GM12878 (cell line): ENCODE measurements at regions not wholly inside any gene's neighbourhood (a gene's known extent, or its start where the extent isn't known, plus 50 kb on each side); places are given as distances from the start of the nearest gene placed in this dataset.

Experiments used
- ATAC-seq: fragments of 200-7000 bp; cut with Tn5 transposase; 3 replicates; pipeline ENCODE4 v1.9.1; 2020; ENCODE audit warnings: mild to moderate bottlenecking, moderate library complexity
- BruUV-seq: library from RNA; stranded (reverse); fragments of 400-500 nt; replicated peaks from 2 replicates; lab custom pipeline; 2021; lab: Mats Ljungman, UMichigan
- CTCF ChIA-PET: fragments of 300-600 bp; sonication (Branson Sonifier 250); formaldehyde crosslinking; extraction: SDS; loops from one replicate; lab custom pipeline; 2021; ENCODE audit warnings: inconsistent platforms; lab: Yijun Ruan, JAX
- POLR2A ChIA-PET: fragments of 350-600 bp; formaldehyde crosslinking; extraction: SDS; loops from one replicate; lab custom pipeline; 2021; ENCODE audit warnings: inconsistent platforms; lab: Charles Lee
- RAD21 ChIA-PET: fragments of 300-600 bp; sonication (Branson Sonifier 250); formaldehyde crosslinking; loops from one replicate; lab custom pipeline; 2023; ENCODE audit warnings: antibody characterized with exemption; ENCODE audit not compliant: unreplicated experiment; lab: Charles Lee
- SMC1A ChIA-PET: fragments of 300-600 bp; sonication (Branson Sonifier 250); formaldehyde crosslinking; loops from one replicate; lab custom pipeline; 2023; ENCODE audit not compliant: unreplicated experiment, uncharacterized antibody; lab: Charles Lee
- DNase-seq: peaks from one replicate; pipeline ENCODE4 v3.0.0-alpha.2; 2011; ENCODE audit warnings: low read depth, low spot score
- FAIRE-seq: peaks from 3 replicates; lab custom pipeline; 2011; peaks lifted over from hg19 to GRCh38; lab: Jason Lieb, UNC
- H2AFZ ChIP-seq: 2 replicates; pipeline ENCODE4 v1.6.0; 2011; ENCODE audit warnings: low read depth, low read length, control low read depth; ENCODE audit not compliant: control insufficient read depth
- H3K27ac ChIP-seq: 2 replicates; pipeline ENCODE4 v1.5.1; 2011; ENCODE audit warnings: control low read depth; ENCODE audit not compliant: control insufficient read depth, insufficient read depth
- H3K27me3 ChIP-seq, 2 experiments: replicated peaks in 1 of 2; 2 replicates each; pipeline versions ENCODE4 v1.6.0 to v1.6.1; 2011; ENCODE audit warnings: low read length in 1 of 2; ENCODE audit not compliant: control insufficient read depth in 2 of 2, insufficient read depth in 2 of 2
- H3K36me3 ChIP-seq, 2 experiments: 2 replicates each; pipeline ENCODE4 v1.5.1; 2011; ENCODE audit warnings: low read length in 1 of 2; ENCODE audit not compliant: control insufficient read depth in 2 of 2, insufficient read depth in 2 of 2
- H3K4me1 ChIP-seq: 2 replicates; pipeline ENCODE4 v1.6.1; 2011; ENCODE audit warnings: mild to moderate bottlenecking, low read length, moderate library complexity, mixed read lengths; ENCODE audit not compliant: control insufficient read depth, insufficient read depth
- H3K4me2 ChIP-seq: 2 replicates; pipeline ENCODE4 v1.6.0; 2011; ENCODE audit warnings: control low read depth; ENCODE audit not compliant: control insufficient read depth, insufficient read depth
- H3K4me3 ChIP-seq: fragments of 200-600 bp; sonication (generic); 2 replicates; pipeline ENCODE4 v1.5.1; 2016
- H3K79me2 ChIP-seq: 2 replicates; pipeline ENCODE4 v1.6.0; 2011; ENCODE audit warnings: low read length; ENCODE audit not compliant: control insufficient read depth, insufficient read depth
- H3K9ac ChIP-seq: 2 replicates; pipeline ENCODE4 v1.8.0; 2011; ENCODE audit warnings: low read length, control low read depth, mixed read lengths; ENCODE audit not compliant: control insufficient read depth, insufficient read depth
- H3K9me3 ChIP-seq: replicated peaks from 3 replicates; pipeline ENCODE4 v1.5.1; 2011; ENCODE audit warnings: mild to moderate bottlenecking, low read length; ENCODE audit not compliant: control insufficient read depth, insufficient read depth
- H4K20me1 ChIP-seq: 2 replicates; pipeline ENCODE4 v1.6.0; 2011; ENCODE audit not compliant: control insufficient read depth, insufficient read depth
- BMI1 ChIP-seq: fragments of 450-650 bp; IDR thresholded peaks from 2 replicates; pipeline ENCODE4 v1.6.1; 2016; ENCODE audit warnings: mild to moderate bottlenecking, moderate library complexity, borderline replicate concordance
- CEBPB ChIP-seq, 2 experiments: fragments of 150-350 bp in 1 of 2; IDR thresholded peaks; 2 replicates each; pipeline ENCODE4 v1.6.1; 2012 to 2014; ENCODE audit warnings: low read depth in 2 of 2, low read length in 2 of 2, borderline replicate concordance in 1 of 2, inconsistent platforms in 1 of 2
- CREM ChIP-seq: IDR thresholded peaks from 2 replicates; pipeline ENCODE4 v1.6.1; 2014; ENCODE audit warnings: antibody characterized with exemption, low read depth
- EGR1 ChIP-seq, 2 experiments: IDR thresholded peaks; 1 replicate in 1 of 2; 2 replicates in 1 of 2; pipeline ENCODE4 v1.6.1; 2011 to 2012; ENCODE audit warnings: low read depth in 2 of 2, low read length in 2 of 2, borderline replicate concordance in 1 of 2, mild to moderate bottlenecking in 1 of 2, moderate library complexity in 1 of 2
- GABPA ChIP-seq: IDR thresholded peaks from 2 replicates; pipeline ENCODE4 v1.6.1; 2014; ENCODE audit warnings: antibody characterized with exemption, low read depth, mild to moderate bottlenecking, inconsistent platforms
- HDAC6 ChIP-seq: fragments of 200-600 bp; sonication (generic); IDR thresholded peaks from one replicate; pipeline ENCODE4 v1.8.0; 2017; ENCODE audit warnings: antibody characterized with exemption; ENCODE audit not compliant: unreplicated experiment
- NFIC ChIP-seq: IDR thresholded peaks from 2 replicates; pipeline ENCODE4 v1.6.1; 2012; ENCODE audit warnings: low read depth, mild to moderate bottlenecking, inconsistent platforms, low read length, moderate library complexity
- POLR2A ChIP-seq: IDR thresholded peaks from 2 replicates; pipeline ENCODE4 v1.6.1; 2011; ENCODE audit warnings: low read depth, mild to moderate bottlenecking, low read length
- RB1 ChIP-seq: fragments of 450-650 bp; formaldehyde crosslinking; IDR thresholded peaks from 2 replicates; pipeline ENCODE4 v1.6.1; 2017; ENCODE audit warnings: mild to moderate bottlenecking, borderline replicate concordance
- RBBP5 ChIP-seq: fragments of 200-600 bp; sonication (generic); conservative IDR thresholded peaks from 2 replicates; pipeline ENCODE4 v1.6.1; 2016
- RELA ChIP-seq: fragments of 450-650 bp; IDR thresholded peaks from 2 replicates; pipeline ENCODE4 v1.8.0; 2014; ENCODE audit warnings: borderline replicate concordance; ENCODE audit not compliant: partially characterized antibody
- SMAD5 ChIP-seq: IDR thresholded peaks from 2 replicates; pipeline ENCODE4 v1.6.1; 2016; ENCODE audit warnings: antibody characterized with exemption, low read depth
- SMC3 ChIP-seq: IDR thresholded peaks from 2 replicates; pipeline ENCODE4 v1.6.1; 2011; ENCODE audit warnings: low read length, improper control_type of control experiment, borderline replicate concordance
- TARDBP ChIP-seq: IDR thresholded peaks from 2 replicates; pipeline ENCODE4 v1.6.1; 2016; ENCODE audit warnings: borderline replicate concordance
- ZNF622 ChIP-seq: fragments of 450-650 bp; IDR thresholded peaks from 2 replicates; pipeline ENCODE4 v1.6.1; 2017; ENCODE audit warnings: mild to moderate bottlenecking, inconsistent platforms
- WGBS: methylation state at CpG from one replicate; pipeline ENCODE4 v1.1.6; 2016; ENCODE audit warnings: low lambda C conversion rate; ENCODE audit not compliant: insufficient replicate concordance, insufficient coverage; ENCODE audit errors: missing lambda C conversion rate; 5-methylcytosine and 5-hydroxymethylcytosine counted together
- in situ Hi-C: fragments of 300-500 bp; cut with MboI; formaldehyde crosslinking; loops from 9 replicates; pipeline ENCODE4 v1.14.3; 2018; ENCODE audit warnings: mixed read lengths
- intact Hi-C: fragments of 100-400 bp; cut with micrococcal nuclease; formaldehyde crosslinking; loops from one replicate; pipeline ENCODE4 v1.14.2; 2022; ENCODE audit not compliant: unreplicated experiment
- TF ChIP-seq, protein P1 (sequence below): fragments of 450-650 bp; IDR thresholded peaks from 2 replicates; pipeline ENCODE4 v1.6.1; 2017; ENCODE audit warnings: mild to moderate bottlenecking
- TF ChIP-seq, protein P2 (sequence below): fragments of 450-650 bp; IDR thresholded peaks from 2 replicates; pipeline ENCODE4 v1.6.1; 2017; ENCODE audit warnings: antibody characterized with exemption, mild to moderate bottlenecking, moderate library complexity
- TF ChIP-seq, protein P3 (sequence below): fragments of 450-650 bp; IDR thresholded peaks from 2 replicates; pipeline ENCODE4 v1.6.1; 2017; ENCODE audit warnings: borderline replicate concordance

GRCh38 chr12:115172521-115172920 lies 488.5 kb upstream of the TBX3 start (continued):
- TF ChIP-seq, protein P1, sequence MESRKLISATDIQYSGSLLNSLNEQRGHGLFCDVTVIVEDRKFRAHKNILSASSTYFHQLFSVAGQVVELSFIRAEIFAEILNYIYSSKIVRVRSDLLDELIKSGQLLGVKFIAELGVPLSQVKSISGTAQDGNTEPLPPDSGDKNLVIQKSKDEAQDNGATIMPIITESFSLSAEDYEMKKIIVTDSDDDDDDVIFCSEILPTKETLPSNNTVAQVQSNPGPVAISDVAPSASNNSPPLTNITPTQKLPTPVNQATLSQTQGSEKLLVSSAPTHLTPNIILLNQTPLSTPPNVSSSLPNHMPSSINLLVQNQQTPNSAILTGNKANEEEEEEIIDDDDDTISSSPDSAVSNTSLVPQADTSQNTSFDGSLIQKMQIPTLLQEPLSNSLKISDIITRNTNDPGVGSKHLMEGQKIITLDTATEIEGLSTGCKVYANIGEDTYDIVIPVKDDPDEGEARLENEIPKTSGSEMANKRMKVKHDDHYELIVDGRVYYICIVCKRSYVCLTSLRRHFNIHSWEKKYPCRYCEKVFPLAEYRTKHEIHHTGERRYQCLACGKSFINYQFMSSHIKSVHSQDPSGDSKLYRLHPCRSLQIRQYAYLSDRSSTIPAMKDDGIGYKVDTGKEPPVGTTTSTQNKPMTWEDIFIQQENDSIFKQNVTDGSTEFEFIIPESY = no peak
- TF ChIP-seq SMC3 = no peak
- TF ChIP-seq GABPA = no peak

GRCh38 chr12:115169981-115170380 lies 486.0 kb upstream of the TBX3 start:
- WGBS = 24% methylated on average over 2 of the region's 2 CpGs
- ChIA-PET CTCF (no interaction called here), POLR2A (no interaction called here)
- TF ChIP-seq SMC3 = no peak
- TF ChIP-seq RB1 = no peak
- no peak for TF ChIP-seq NFIC
- no peak for TF ChIP-seq CREM
- TF ChIP-seq HDAC6 = no peak
- TF ChIP-seq, protein P2, sequence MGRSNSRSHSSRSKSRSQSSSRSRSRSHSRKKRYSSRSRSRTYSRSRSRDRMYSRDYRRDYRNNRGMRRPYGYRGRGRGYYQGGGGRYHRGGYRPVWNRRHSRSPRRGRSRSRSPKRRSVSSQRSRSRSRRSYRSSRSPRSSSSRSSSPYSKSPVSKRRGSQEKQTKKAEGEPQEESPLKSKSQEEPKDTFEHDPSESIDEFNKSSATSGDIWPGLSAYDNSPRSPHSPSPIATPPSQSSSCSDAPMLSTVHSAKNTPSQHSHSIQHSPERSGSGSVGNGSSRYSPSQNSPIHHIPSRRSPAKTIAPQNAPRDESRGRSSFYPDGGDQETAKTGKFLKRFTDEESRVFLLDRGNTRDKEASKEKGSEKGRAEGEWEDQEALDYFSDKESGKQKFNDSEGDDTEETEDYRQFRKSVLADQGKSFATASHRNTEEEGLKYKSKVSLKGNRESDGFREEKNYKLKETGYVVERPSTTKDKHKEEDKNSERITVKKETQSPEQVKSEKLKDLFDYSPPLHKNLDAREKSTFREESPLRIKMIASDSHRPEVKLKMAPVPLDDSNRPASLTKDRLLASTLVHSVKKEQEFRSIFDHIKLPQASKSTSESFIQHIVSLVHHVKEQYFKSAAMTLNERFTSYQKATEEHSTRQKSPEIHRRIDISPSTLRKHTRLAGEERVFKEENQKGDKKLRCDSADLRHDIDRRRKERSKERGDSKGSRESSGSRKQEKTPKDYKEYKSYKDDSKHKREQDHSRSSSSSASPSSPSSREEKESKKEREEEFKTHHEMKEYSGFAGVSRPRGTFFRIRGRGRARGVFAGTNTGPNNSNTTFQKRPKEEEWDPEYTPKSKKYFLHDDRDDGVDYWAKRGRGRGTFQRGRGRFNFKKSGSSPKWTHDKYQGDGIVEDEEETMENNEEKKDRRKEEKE = no peak
- TF ChIP-seq RELA = no peak
- no peak for TF ChIP-seq RBBP5
- TF ChIP-seq EGR1 (IDR thresholded peaks at IDR 0.05; ENCODE audit: borderline replicate concordance in 1 of 2, low read depth in 2 of 2, low read length in 2 of 2) = no peak
- no peak for TF ChIP-seq SMAD5
- TF ChIP-seq CEBPB (IDR thresholded peaks at IDR 0.05; ENCODE audit: borderline replicate concordance in 1 of 2, low read depth in 2 of 2, low read length in 2 of 2) = no peak
- no peak for TF ChIP-seq ZNF622
- no peak for TF ChIP-seq BMI1
- no peak for TF ChIP-seq TARDBP
- TF ChIP-seq, protein P3, sequence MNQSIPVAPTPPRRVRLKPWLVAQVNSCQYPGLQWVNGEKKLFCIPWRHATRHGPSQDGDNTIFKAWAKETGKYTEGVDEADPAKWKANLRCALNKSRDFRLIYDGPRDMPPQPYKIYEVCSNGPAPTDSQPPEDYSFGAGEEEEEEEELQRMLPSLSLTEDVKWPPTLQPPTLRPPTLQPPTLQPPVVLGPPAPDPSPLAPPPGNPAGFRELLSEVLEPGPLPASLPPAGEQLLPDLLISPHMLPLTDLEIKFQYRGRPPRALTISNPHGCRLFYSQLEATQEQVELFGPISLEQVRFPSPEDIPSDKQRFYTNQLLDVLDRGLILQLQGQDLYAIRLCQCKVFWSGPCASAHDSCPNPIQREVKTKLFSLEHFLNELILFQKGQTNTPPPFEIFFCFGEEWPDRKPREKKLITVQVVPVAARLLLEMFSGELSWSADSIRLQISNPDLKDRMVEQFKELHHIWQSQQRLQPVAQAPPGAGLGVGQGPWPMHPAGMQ = no peak
- no peak for TF ChIP-seq POLR2A

More at GRCh38 chr12:115169981-115170380, 486.0 kb upstream of the TBX3 start:
- H3K9ac ChIP-seq = no peak overlapping the region
- no TSS peak for BruUV-seq
- intact Hi-C loops (no loop called here), in situ Hi-C loops (no loop called here)
- no peak overlapping the region for H3K4me2 ChIP-seq
- H4K20me1 ChIP-seq = no peaks in the 10 kb centered on the region
- no peaks in the 10 kb centered on the region for H3K36me3 ChIP-seq
- no peaks in the 10 kb centered on the region for H3K79me2 ChIP-seq
- no peaks in the 10 kb centered on the region for H3K4me1 ChIP-seq
- H3K27ac ChIP-seq = no peak overlapping the region
- DNase-seq (no peak), ATAC-seq (no peak), FAIRE-seq (no peak)
- no peaks in the 10 kb centered on the region; the same call in 2 of the 3 replicates for H3K9me3 ChIP-seq
- no peak overlapping the region for H3K4me3 ChIP-seq
- ChIA-PET SMC1A (interaction anchor here (0.9 to 1.5 kb wide), 4 partner anchors 21 to 333 kb away, joined by 3 to 4 read pairs (median 3); no protein-coding TSS in a partner anchor), RAD21 (no interaction called here)
- no peaks in the 10 kb centered on the region for H3K27me3 ChIP-seq
- no peak overlapping the region for H2AFZ ChIP-seq
